Upper lobe of right lung (tissue), 1 donor: ENCODE measurements at regions not wholly inside any gene's neighbourhood (a gene's known extent, or its start where the extent isn't known, plus 50 kb on each side); places are given as distances from the start of the nearest gene placed in this dataset.

Experiments used
- ATAC-seq: fragments of 200-7000 bp; cut with Tn5 transposase; one replicate; pipeline ENCODE4 v1.9.1; 2020; ENCODE audit warnings: mild to moderate bottlenecking, moderate library complexity
- DNase-seq: peaks from one replicate; pipeline ENCODE4 v3.0.0-alpha.2; 2020
- H3K27ac ChIP-seq: fragments of 200-600 bp; one replicate; pipeline ENCODE4 v1.8.0; 2022
- H3K27me3 ChIP-seq: fragments of 200-600 bp; one replicate; pipeline ENCODE4 v1.8.0; 2022; ENCODE audit warnings: mild to moderate bottlenecking
- H3K36me3 ChIP-seq: fragments of 200-600 bp; one replicate; pipeline ENCODE4 v1.8.0; 2022
- H3K4me1 ChIP-seq: fragments of 200-600 bp; one replicate; pipeline ENCODE4 v1.8.0; 2022
- H3K4me3 ChIP-seq: fragments of 200-600 bp; one replicate; pipeline ENCODE4 v1.8.0; 2022; ENCODE audit warnings: mild to moderate bottlenecking
- H3K9me3 ChIP-seq: fragments of 200-600 bp; one replicate; pipeline ENCODE4 v1.8.0; 2022
- CTCF ChIP-seq: fragments of 200-600 bp; IDR thresholded peaks from one replicate; pipeline ENCODE4 v1.8.0; 2022; ENCODE audit warnings: antibody characterized with exemption
- intact Hi-C: fragments of 100-400 bp; cut with DNase I; formaldehyde crosslinking; loops from one replicate; pipeline ENCODE4 v1.11.0; 2022
- donor health status: DM: no; HTN: yes; CAD: no; lungs with severe emphysema.

GRCh38 chr13:33963895-33964294 lies 145.9 kb downstream of the RFC3 start:
- intact Hi-C loops: no loop called here
- H3K4me1 ChIP-seq: no peaks in the 10 kb centered on the region
- DNase-seq: no peak
- no peaks in the 10 kb centered on the region for H3K27me3 ChIP-seq
- TF ChIP-seq CTCF: no peak
- H3K36me3 ChIP-seq: no peaks in the 10 kb centered on the region
- no peaks in the 10 kb centered on the region for H3K9me3 ChIP-seq
- H3K27ac ChIP-seq: no peak overlapping the region
- no peak for ATAC-seq
- H3K4me3 ChIP-seq: no peak overlapping the region

GRCh38 chr13:33968520-33969507 lies 150.9 kb downstream of the RFC3 start:
- Histone ChIP-seq H3K36me3 (no peaks in the 10 kb centered on the region), H3K4me1 (no peaks in the 10 kb centered on the region), H3K4me3 (no peak overlapping the region), H3K27ac (no peak overlapping the region), H3K9me3 (no peaks in the 10 kb centered on the region), H3K27me3 (no peaks in the 10 kb centered on the region)
- ATAC-seq (no peak), DNase-seq (no peak)
- TF ChIP-seq CTCF: no peak
- intact Hi-C loops: no loop called here

- no peak for ATAC-seq
- Histone ChIP-seq H3K4me1 (no peaks in the 10 kb centered on the region), H3K4me3 (no peak overlapping the region), H3K36me3 (no peaks in the 10 kb centered on the region), H3K27me3 (no peaks in the 10 kb centered on the region), H3K27ac (no peak overlapping the region), H3K9me3 (no peaks in the 10 kb centered on the region)
- intact Hi-C loops: no loop called here
- no peak for TF ChIP-seq CTCF
- no peak for DNase-seq
Observed at GRCh38 chr13:33970746-33971561, 153.0 kb downstream of the RFC3 start.

GRCh38 chr13:33971562-33971819 lies 153.5 kb downstream of the RFC3 start:
- H3K9me3 ChIP-seq: no peaks in the 10 kb centered on the region
- intact Hi-C loops: no loop called here
- DNase-seq: no peak
- H3K27me3 ChIP-seq: no peaks in the 10 kb centered on the region
- ATAC-seq: no peak
- no peak overlapping the region for H3K27ac ChIP-seq
- H3K4me3 ChIP-seq: no peak overlapping the region
- no peaks in the 10 kb centered on the region for H3K36me3 ChIP-seq
- H3K4me1 ChIP-seq: no peaks in the 10 kb centered on the region
- no peak for TF ChIP-seq CTCF

GRCh38 chr13:33973194-33973593 lies 155.2 kb downstream of the RFC3 start:
- intact Hi-C loops: no loop called here
- Histone ChIP-seq H3K27me3 (no peaks in the 10 kb centered on the region), H3K27ac (no peak overlapping the region), H3K4me3 (no peak overlapping the region), H3K9me3 (no peaks in the 10 kb centered on the region), H3K36me3 (no peaks in the 10 kb centered on the region), H3K4me1 (no peaks in the 10 kb centered on the region)
- DNase-seq (no peak), ATAC-seq (no peak)
- TF ChIP-seq CTCF: no peak
